RWPE1 (cell line): ENCODE measurements at regions not wholly inside any gene's neighbourhood (a gene's known extent, or its start where the extent isn't known, plus 50 kb on each side); places are given as distances from the start of the nearest gene placed in this dataset.

Experiments
- CTCF ChIA-PET: fragments of 350-600 bp; sonication (Branson Sonifier 250); formaldehyde crosslinking; extraction: SDS; loops from one replicate; lab custom pipeline; 2021; lab: Yijun Ruan, JAX
- POLR2A ChIA-PET: fragments of 400-600 bp; formaldehyde crosslinking; extraction: SDS; loops from one replicate; lab custom pipeline; 2020; ENCODE audit warnings: antibody characterized with exemption; ENCODE audit not compliant: low non-redundant PET; lab: Yijun Ruan, JAX
- DNase-seq: peaks from one replicate; pipeline ENCODE4 v3.0.0; 2012; ENCODE audit warnings: low spot score
- H3K27ac ChIP-seq: fragments of 450-650 bp; 2 replicates; pipeline ENCODE4 v1.5.1; 2017
- TF ChIP-seq, protein P1 (sequence below): fragments of 450-650 bp; conservative IDR thresholded peaks from 2 replicates; pipeline ENCODE4 v1.5.1; 2017; ENCODE audit warnings: low read depth, mild to moderate bottlenecking

DNA sequence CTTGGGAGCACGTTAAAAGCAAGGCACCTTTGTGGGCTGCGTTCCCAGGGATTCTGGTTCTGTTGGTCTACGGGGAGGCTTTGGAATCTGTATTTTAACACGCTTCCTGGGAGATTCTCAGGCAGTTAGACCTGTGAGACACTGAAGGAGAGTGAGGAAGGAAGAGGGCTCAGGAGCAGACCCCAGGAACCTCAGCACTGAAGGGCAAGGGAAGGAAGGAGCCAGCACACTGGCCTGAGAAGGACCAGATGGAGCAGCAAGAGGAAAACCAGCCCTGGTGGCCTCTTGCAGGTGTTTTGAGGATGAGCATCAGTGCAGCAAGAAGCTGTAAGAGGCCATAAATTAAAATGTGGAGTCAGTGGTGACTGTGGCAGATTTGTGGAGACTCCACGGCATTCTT is 146.7 kb downstream of the RPLP1 start:
- no peak for DNase-seq
- CTCF ChIA-PET: no interaction called here
- POLR2A ChIA-PET: no interaction called here
- H3K27ac ChIP-seq: no peak overlapping the region
- TF ChIP-seq, protein P1, sequence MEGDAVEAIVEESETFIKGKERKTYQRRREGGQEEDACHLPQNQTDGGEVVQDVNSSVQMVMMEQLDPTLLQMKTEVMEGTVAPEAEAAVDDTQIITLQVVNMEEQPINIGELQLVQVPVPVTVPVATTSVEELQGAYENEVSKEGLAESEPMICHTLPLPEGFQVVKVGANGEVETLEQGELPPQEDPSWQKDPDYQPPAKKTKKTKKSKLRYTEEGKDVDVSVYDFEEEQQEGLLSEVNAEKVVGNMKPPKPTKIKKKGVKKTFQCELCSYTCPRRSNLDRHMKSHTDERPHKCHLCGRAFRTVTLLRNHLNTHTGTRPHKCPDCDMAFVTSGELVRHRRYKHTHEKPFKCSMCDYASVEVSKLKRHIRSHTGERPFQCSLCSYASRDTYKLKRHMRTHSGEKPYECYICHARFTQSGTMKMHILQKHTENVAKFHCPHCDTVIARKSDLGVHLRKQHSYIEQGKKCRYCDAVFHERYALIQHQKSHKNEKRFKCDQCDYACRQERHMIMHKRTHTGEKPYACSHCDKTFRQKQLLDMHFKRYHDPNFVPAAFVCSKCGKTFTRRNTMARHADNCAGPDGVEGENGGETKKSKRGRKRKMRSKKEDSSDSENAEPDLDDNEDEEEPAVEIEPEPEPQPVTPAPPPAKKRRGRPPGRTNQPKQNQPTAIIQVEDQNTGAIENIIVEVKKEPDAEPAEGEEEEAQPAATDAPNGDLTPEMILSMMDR: no peak

DNA sequence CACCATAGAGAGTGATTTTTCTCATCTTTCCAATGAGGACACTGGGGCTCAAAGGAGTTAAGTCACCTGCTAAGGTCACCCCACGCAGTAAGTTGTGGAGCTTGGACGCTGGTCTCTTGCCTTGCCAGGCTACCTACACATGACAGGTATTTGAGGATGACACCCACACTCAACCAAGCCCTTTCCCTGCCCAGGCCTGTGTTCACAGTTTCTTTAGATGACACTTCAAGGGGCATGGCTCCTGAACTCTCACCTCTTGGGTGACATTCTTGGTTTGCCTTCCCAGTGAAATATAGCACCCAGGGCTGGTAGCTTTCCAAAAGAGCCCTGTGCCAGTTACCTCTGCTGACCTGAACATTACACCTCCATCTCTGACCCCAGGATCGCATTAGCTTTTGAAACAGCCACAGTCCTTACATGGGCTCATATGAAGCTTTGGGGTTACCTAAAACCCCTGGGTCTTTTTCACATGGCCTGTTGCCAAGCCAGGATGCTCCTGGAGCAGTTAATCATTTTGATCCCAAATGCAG is 148.0 kb downstream of the RPLP1 start:
- DNase-seq: no peak
- ChIA-PET CTCF (no interaction called here), POLR2A (no interaction called here)
- TF ChIP-seq, protein P1: no peak
- no peak overlapping the region for H3K27ac ChIP-seq

DNA sequence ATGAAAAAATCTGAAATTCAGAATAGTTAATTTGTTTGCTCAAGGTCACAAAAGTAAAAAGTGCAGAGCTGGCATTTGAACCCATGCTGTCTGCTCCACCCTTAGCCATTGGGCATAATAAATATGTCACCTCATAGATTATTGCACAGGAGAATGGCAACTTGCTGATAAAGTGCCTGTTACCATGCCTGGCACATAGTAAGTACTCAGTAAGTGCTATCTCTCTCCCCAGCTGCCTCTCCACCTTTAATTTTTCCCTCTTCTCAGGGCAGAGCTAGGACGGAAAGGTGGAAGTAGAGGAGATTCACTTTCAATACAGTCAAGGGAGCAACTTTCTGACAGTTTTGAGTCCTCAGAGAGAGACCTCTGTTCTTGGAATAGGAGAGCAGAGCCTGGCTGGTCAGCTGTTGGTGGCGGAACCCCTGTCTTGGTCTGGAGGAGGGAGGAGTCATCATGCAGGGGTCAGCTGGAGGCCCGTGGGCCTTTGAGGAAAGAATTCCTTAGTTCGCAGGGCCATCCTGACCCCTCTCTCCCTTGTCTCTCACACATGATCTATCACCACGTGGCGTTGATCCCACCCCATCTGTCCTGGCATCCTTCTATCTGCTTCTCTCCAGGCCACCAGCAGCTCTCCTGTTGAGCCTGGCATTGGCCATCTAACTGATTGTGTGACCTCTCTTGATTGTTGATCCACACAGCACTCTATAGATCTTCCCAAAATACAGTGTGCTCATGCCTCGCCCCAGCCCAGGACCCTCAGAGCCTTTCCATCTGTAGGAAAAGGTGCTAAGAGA is 149.3 kb downstream of the RPLP1 start:
- H3K27ac ChIP-seq: no peak overlapping the region
- POLR2A ChIA-PET: no interaction called here
- TF ChIP-seq, protein P1: no peak
- DNase-seq: no peak
- CTCF ChIA-PET: no interaction called here

DNA sequence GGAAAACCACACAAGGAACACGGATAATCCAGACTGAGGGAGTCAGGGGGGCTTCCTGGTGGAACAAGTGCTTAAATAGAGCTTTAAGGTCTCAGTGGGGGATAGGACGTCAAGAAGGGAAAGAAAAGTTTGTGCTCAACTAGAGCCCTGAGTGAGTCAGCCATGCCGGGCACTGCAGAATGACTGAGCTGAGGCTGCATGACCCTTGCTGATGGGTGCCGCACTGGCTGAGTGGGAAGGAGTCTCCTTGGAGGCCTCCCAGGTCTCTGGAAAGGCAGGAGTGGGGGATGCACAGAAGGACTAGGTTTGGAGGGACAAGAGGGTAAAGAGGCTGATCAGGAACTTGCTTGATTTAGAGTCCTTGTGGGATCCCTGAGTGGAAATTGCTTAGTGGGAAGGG is 150.3 kb downstream of the RPLP1 start:
- ChIA-PET POLR2A (no interaction called here), CTCF (interaction anchor here (0.6 to 1.1 kb wide), 3 partner anchors 11 to 838 kb away, joined by 3 to 4 read pairs (median 3); no protein-coding TSS in a partner anchor)
- H3K27ac ChIP-seq: no peak overlapping the region
- TF ChIP-seq, protein P1: no peak
- no peak for DNase-seq

DNA sequence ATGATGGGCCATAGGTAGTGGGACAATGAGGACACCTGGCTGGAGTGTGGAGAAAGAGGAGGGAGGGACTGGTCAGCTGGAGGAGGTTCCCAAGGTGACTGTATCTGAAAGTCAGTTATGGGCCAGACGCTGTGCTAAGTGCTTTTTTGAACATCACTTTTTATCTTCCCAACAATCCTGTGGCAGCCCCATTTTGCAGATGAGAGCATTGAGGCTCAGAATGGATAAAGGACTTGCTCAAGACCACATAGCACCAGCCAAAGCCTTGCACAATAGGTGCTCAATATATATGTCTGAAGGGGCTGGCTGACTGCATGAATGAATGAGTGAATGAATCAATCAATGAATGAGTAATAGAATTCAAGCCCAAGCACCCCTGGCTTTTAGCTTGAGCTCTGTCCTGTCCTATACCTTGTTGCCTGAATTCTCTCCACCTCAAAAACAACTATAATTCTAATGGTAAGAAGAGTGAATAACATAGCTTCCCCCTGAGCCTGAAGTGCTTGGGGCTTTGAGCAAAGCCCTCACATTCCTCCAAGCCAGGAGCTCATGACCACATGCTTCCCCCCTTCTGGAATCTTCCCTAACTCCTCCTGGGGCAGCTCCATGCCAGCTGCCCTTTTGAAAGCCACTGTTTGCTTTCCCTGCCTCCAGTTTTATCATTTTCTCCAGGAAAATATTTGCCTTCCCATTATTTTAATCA is 150.9 kb downstream of the RPLP1 start:
- no peak overlapping the region for H3K27ac ChIP-seq
- ChIA-PET POLR2A (no interaction called here), CTCF (interaction anchor here (0.6 to 1.1 kb wide), 3 partner anchors 12 to 886 kb away, joined by 3 to 4 read pairs (median 4); no protein-coding TSS in a partner anchor)
- TF ChIP-seq, protein P1: no peak
- DNase-seq: no peak

DNA sequence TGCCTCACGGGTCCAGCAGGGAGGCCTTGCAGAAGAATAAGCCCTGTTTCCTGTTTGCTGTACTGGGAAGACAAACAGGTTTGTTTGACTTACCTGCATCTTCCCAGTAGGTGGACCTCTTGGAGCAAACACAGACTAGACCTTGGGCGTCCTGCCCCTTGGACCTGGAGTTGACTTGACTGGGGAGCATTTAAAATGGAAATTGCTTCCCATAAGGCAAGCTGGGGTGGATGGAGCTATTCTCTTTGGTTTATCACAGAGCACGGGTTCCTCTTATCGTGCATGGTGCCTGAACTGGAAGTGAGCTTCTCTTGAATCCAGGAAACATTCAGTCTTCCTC is 151.4 kb downstream of the RPLP1 start:
- no peak for DNase-seq
- ChIA-PET POLR2A (no interaction called here), CTCF (interaction anchor here (0.6 to 0.7 kb wide), 3 partner anchors 59 to 1118 kb away, joined by 4 to 6 read pairs (median 4); no protein-coding TSS in a partner anchor)
- TF ChIP-seq, protein P1: no peak
- H3K27ac ChIP-seq: no peak overlapping the region
